ENCODE measurements at regions not wholly inside any gene's neighbourhood (a gene's known extent, or its start where the extent isn't known, plus 50 kb on each side); places are given as distances from the start of the nearest gene placed in this dataset.
"Not testable (repeated sequence)": the region's sequence is repeated elsewhere in the genome, so short reads cannot be mapped to it uniquely, and the experiment has no call there.

- no peak overlapping the region for H3K4me3 ChIP-seq (ENCODE audit: control insufficient read depth, low read depth, low read length)
- no peak for DNase-seq (ENCODE audit: low read depth)
- TF ChIP-seq CTCF (IDR thresholded peaks at IDR 0.05; ENCODE audit: control insufficient read depth, insufficient read depth, low read depth, low read length, missing control alignments), result no peak
Measured at GRCh38 chr2:207362716-207363115, 167.0 kb upstream of the CREB1 start.

- TF ChIP-seq CTCF (IDR thresholded peaks at IDR 0.05; ENCODE audit: control insufficient read depth, insufficient read depth, low read depth, low read length, missing control alignments), result no peak
Measured at GRCh38 chr2:207363761-207364290, 165.9 kb upstream of the CREB1 start.

GRCh38 chr2:207370646-207371045 is 159.1 kb upstream of the CREB1 start:
- DNase-seq (ENCODE audit: low read depth), result no peak
- H3K4me3 ChIP-seq (ENCODE audit: control insufficient read depth, low read depth, low read length), result no peak overlapping the region
- no peak for TF ChIP-seq CTCF (IDR thresholded peaks at IDR 0.05; ENCODE audit: control insufficient read depth, insufficient read depth, low read depth, low read length, missing control alignments)

More at GRCh38 chr2:207363761-207364290, 165.9 kb upstream of the CREB1 start:
- no peak overlapping the region for H3K4me3 ChIP-seq (ENCODE audit: control insufficient read depth, low read depth, low read length)
- DNase-seq (ENCODE audit: low read depth), result no peak

GRCh38 chr2:207371877-207372276 is 157.9 kb upstream of the CREB1 start:
- no peak for DNase-seq (ENCODE audit: low read depth)
- H3K4me3 ChIP-seq (ENCODE audit: control insufficient read depth, low read depth, low read length), result no peak overlapping the region
- TF ChIP-seq CTCF (IDR thresholded peaks at IDR 0.05; ENCODE audit: control insufficient read depth, insufficient read depth, low read depth, low read length, missing control alignments), result no peak

GRCh38 chr2:207372483-207372882 is 157.3 kb upstream of the CREB1 start:
- no peak overlapping the region for H3K4me3 ChIP-seq (ENCODE audit: control insufficient read depth, low read depth, low read length)
- no peak for DNase-seq (ENCODE audit: low read depth)
- no peak for TF ChIP-seq CTCF (IDR thresholded peaks at IDR 0.05; ENCODE audit: control insufficient read depth, insufficient read depth, low read depth, low read length, missing control alignments)

- TF ChIP-seq CTCF (IDR thresholded peaks at IDR 0.05; ENCODE audit: control insufficient read depth, insufficient read depth, low read depth, low read length, missing control alignments), result no peak
- no peak overlapping the region for H3K4me3 ChIP-seq (ENCODE audit: control insufficient read depth, low read depth, low read length)
- no peak for DNase-seq (ENCODE audit: low read depth)
Measured at GRCh38 chr2:207375207-207375875, 154.4 kb upstream of the CREB1 start.

GRCh38 chr2:207378620-207379019 is 151.1 kb upstream of the CREB1 start:
- not testable (repeated sequence) for H3K4me3 ChIP-seq (ENCODE audit: control insufficient read depth, low read depth, low read length); DNase-seq (ENCODE audit: low read depth)

Data from AG09309 (cell line).